ENCODE measurements at regions not wholly inside any gene's neighbourhood (a gene's known extent, or its start where the extent isn't known, plus 50 kb on each side); places are given as distances from the start of the nearest gene placed in this dataset.

DNA sequence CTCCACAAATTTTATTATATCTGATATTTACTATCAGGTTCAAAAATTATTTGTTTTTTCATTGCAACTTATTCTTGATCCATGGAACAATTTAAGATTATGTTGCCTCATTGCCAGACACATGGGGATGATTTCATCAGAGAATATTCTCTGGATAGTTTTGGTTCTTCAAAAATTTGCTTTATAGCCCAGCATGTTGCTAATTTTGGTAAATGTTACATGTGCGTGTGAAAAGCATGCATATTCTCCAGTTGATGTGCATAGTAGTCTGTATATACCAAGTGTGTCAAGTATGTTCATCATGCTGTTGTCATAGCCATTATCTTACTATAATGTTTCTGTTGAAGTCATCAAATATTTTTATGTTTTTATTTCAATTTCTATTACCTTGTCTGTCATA lies 122.3 kb downstream of the RFC3 start:
- H3K27ac ChIP-seq (ENCODE audit: low read depth, low read length): no peak overlapping the region
- H3K4me1 ChIP-seq (ENCODE audit: control insufficient read depth, insufficient read depth, low read length): no peaks in the 10 kb centered on the region
- no peaks in the 10 kb centered on the region for H3K27me3 ChIP-seq (ENCODE audit: control insufficient read depth, insufficient read depth, low read length)
- WGBS (ENCODE audit: insufficient coverage): no CpG with 5 or more reads among the region's 1 CpG
- no peaks in the 10 kb centered on the region for H3K36me3 ChIP-seq (ENCODE audit: control insufficient read depth, insufficient read depth, low read length)
- H3K9me3 ChIP-seq (ENCODE audit: control insufficient read depth, insufficient read depth, low read length): no peaks in the 10 kb centered on the region
- DNase-seq (ENCODE audit: low read depth in 4 of 6, low spot score in 6 of 6): no peak
- no peak overlapping the region for H3K4me3 ChIP-seq (ENCODE audit: low read depth, low read length)

DNA sequence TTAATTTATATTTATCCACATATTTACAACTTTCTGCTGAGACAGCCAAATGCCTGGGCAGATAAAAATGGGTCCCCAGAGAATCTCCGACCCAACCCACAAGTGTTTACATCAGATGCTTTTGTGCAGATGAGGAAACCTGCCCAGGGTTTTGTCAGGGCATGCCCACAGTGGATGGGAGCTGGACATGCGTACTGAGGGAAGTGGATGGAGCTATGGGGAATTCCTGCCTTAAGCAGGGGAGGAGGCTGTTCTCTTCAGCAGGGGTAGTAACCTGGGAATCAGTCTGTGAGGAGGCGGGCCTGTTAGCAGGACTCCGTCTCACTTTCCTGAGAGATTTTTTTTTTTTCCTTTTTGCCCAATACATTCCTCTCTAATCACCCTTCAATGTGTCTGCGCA lies 122.9 kb downstream of the RFC3 start:
- no peak overlapping the region for H3K4me3 ChIP-seq (ENCODE audit: low read depth, low read length)
- H3K4me1 ChIP-seq (ENCODE audit: control insufficient read depth, insufficient read depth, low read length): no peaks in the 10 kb centered on the region
- no peaks in the 10 kb centered on the region for H3K27me3 ChIP-seq (ENCODE audit: control insufficient read depth, insufficient read depth, low read length)
- no peak overlapping the region for H3K27ac ChIP-seq (ENCODE audit: low read depth, low read length)
- no peaks in the 10 kb centered on the region for H3K9me3 ChIP-seq (ENCODE audit: control insufficient read depth, insufficient read depth, low read length)
- WGBS (ENCODE audit: insufficient coverage): 92% methylated on average over 2 of the region's 5 CpGs
- DNase-seq (ENCODE audit: low read depth in 4 of 6, low spot score in 6 of 6): no peak
- no peaks in the 10 kb centered on the region for H3K36me3 ChIP-seq (ENCODE audit: control insufficient read depth, insufficient read depth, low read length)

DNA sequence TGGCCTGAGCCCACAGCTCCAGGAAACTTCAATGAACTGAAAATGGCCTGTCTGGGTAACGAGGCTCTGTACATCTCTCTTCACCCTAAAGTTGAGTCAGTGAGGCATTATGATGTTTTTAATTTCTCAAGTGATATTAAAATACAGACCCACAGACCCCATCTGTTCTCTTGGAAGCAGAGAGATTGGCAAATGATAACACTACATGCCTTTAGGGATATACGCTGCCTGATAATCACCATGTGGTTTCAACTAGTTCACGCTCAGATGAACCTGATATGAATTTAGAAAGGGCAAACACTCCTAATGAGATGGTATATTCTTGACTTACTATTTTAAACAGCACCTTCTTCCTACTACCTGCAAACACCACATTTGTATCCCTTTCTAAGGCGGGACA lies 127.5 kb downstream of the RFC3 start:
- H3K4me1 ChIP-seq (ENCODE audit: control insufficient read depth, insufficient read depth, low read length): no peaks in the 10 kb centered on the region
- H3K27ac ChIP-seq (ENCODE audit: low read depth, low read length): no peak overlapping the region
- no peaks in the 10 kb centered on the region for H3K9me3 ChIP-seq (ENCODE audit: control insufficient read depth, insufficient read depth, low read length)
- no peaks in the 10 kb centered on the region for H3K36me3 ChIP-seq (ENCODE audit: control insufficient read depth, insufficient read depth, low read length)
- no peak for DNase-seq (ENCODE audit: low read depth in 4 of 6, low spot score in 6 of 6)
- H3K4me3 ChIP-seq (ENCODE audit: low read depth, low read length): no peak overlapping the region
- no peaks in the 10 kb centered on the region for H3K27me3 ChIP-seq (ENCODE audit: control insufficient read depth, insufficient read depth, low read length)
- WGBS (ENCODE audit: insufficient coverage): no CpG with 5 or more reads among the region's 4 CpGs

DNA sequence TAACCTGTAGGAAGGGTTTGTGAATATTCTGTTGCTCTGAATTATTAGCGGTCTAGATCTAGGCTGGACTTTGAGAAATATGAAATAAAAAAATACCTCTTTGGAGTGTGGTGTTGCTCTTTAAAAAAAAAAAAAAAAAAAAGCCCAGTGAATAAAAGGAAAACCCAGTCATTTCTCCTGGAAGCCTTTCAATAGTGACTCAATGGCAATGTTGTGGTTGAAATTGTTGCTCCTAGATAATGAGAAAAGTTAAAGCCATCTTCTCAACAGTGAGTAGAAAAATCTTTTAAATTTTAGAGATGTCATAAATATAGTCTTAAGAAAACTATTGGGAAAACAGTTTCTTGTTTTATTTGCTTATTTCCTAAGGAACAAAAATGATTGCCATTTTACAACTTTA lies 135.3 kb downstream of the RFC3 start:
- Histone ChIP-seq H3K27me3 (ENCODE audit: control insufficient read depth, insufficient read depth, low read length) (no peaks in the 10 kb centered on the region), H3K4me3 (ENCODE audit: low read depth, low read length) (no peak overlapping the region), H3K9me3 (ENCODE audit: control insufficient read depth, insufficient read depth, low read length) (no peaks in the 10 kb centered on the region), H3K36me3 (ENCODE audit: control insufficient read depth, insufficient read depth, low read length) (no peaks in the 10 kb centered on the region), H3K27ac (ENCODE audit: low read depth, low read length) (no peak overlapping the region), H3K4me1 (ENCODE audit: control insufficient read depth, insufficient read depth, low read length) (no peaks in the 10 kb centered on the region)
- DNase-seq (ENCODE audit: low read depth in 4 of 6, low spot score in 6 of 6): no peak
- WGBS (ENCODE audit: insufficient coverage): no CpG with 5 or more reads among the region's 1 CpG

DNA sequence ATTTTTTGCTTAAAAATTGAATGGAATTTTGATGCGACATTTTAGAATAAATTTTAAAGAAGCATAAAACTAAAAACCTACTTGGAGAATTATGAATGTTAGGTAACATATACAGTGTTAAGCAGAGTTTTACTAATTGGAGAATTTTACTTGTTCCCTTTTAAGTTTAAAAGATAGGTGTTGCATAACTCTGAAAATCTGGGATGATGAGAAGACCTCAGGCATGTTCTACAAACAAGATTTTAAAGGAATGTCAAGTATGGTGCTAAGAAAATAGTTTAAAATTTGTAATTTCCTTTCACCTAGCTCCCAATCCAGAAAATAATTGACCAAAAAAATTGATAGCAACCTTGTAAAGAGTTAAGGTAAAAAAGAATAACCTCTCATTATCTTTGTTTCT lies 135.8 kb downstream of the RFC3 start:
- WGBS (ENCODE audit: insufficient coverage): no CpG with 5 or more reads among the region's 1 CpG
- no peaks in the 10 kb centered on the region for H3K27me3 ChIP-seq (ENCODE audit: control insufficient read depth, insufficient read depth, low read length)
- H3K36me3 ChIP-seq (ENCODE audit: control insufficient read depth, insufficient read depth, low read length): no peaks in the 10 kb centered on the region
- no peak overlapping the region for H3K4me3 ChIP-seq (ENCODE audit: low read depth, low read length)
- H3K9me3 ChIP-seq (ENCODE audit: control insufficient read depth, insufficient read depth, low read length): no peaks in the 10 kb centered on the region
- H3K4me1 ChIP-seq (ENCODE audit: control insufficient read depth, insufficient read depth, low read length): no peaks in the 10 kb centered on the region
- DNase-seq (ENCODE audit: low read depth in 4 of 6, low spot score in 6 of 6): no peak
- H3K27ac ChIP-seq (ENCODE audit: low read depth, low read length): no peak overlapping the region

DNA sequence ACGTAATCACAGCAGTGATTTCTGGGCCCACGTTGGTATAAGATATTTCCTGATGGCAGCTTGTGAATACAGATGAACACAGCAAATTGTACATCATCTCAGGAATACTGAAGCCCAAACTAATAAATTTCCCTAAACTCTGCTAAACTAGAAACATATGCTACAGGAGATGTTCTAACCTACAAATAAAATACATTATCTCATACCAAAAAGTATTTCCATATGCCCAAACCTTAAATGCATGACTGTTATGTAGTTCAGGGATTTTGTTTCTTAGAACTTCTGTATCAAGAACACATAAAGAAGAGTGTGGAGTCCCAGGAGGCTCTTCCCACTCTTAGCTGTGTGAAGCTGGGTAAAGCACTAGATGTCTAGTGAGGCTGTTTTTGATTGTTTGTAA lies 138.4 kb downstream of the RFC3 start:
- Histone ChIP-seq H3K4me1 (ENCODE audit: control insufficient read depth, insufficient read depth, low read length) (no peaks in the 10 kb centered on the region), H3K9me3 (ENCODE audit: control insufficient read depth, insufficient read depth, low read length) (no peaks in the 10 kb centered on the region), H3K27ac (ENCODE audit: low read depth, low read length) (no peak overlapping the region), H3K27me3 (ENCODE audit: control insufficient read depth, insufficient read depth, low read length) (no peaks in the 10 kb centered on the region), H3K36me3 (ENCODE audit: control insufficient read depth, insufficient read depth, low read length) (no peaks in the 10 kb centered on the region), H3K4me3 (ENCODE audit: low read depth, low read length) (no peak overlapping the region)
- DNase-seq (ENCODE audit: low read depth in 4 of 6, low spot score in 6 of 6): no peak
- WGBS (ENCODE audit: insufficient coverage): 38% methylated on average over 1 of the region's 2 CpGs

DNA sequence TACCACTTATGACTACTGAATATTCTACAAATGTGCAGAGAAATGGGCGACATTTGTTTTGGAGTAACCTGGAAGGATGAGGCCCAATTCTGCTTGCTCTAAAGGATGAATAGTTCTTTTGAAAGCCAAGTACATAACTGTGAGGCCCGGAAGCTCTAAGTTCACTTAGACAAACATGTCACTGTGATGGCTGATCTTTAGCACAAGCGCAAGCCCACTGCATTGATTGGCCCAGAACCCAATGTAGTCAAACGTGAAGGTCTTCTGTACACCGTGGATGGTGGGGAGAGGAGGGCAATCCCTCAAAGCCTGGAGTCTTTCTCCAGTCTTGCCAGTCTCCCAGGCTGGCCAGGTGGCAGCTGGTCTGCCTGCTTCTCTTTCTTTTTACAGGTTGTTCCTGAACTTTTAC lies 139.6 kb downstream of the RFC3 start:
- Histone ChIP-seq H3K36me3 (ENCODE audit: control insufficient read depth, insufficient read depth, low read length) (no peaks in the 10 kb centered on the region), H3K4me1 (ENCODE audit: control insufficient read depth, insufficient read depth, low read length) (no peaks in the 10 kb centered on the region), H3K27ac (ENCODE audit: low read depth, low read length) (no peak overlapping the region), H3K9me3 (ENCODE audit: control insufficient read depth, insufficient read depth, low read length) (no peaks in the 10 kb centered on the region), H3K27me3 (ENCODE audit: control insufficient read depth, insufficient read depth, low read length) (no peaks in the 10 kb centered on the region), H3K4me3 (ENCODE audit: low read depth, low read length) (no peak overlapping the region)
- DNase-seq (ENCODE audit: low read depth in 4 of 6, low spot score in 6 of 6): no peak
- 92% methylated on average over 5 of the region's 5 CpGs for WGBS (ENCODE audit: insufficient coverage)

DNA sequence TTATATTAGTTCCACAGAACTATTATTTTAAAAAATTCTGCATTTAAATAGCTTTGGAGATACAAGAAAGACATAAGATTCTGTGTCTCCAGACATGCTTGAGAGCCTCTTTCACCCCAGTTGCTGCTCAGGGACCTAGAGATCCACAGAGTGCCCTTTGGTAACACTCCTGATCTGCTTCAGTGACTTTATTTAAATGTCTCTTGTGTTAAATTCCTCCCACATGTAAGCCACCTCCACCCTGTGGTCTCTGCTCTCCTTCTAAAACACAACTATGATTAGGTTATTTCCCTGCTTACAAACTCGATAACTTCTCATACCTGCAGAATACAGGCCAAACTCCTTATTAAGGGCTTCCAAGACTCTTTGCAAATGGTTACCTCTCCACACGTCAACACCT lies 141.0 kb downstream of the RFC3 start:
- no peaks in the 10 kb centered on the region for H3K9me3 ChIP-seq (ENCODE audit: control insufficient read depth, insufficient read depth, low read length)
- H3K36me3 ChIP-seq (ENCODE audit: control insufficient read depth, insufficient read depth, low read length): no peaks in the 10 kb centered on the region
- WGBS (ENCODE audit: insufficient coverage): 100% methylated on average over 2 of the region's 2 CpGs
- no peak overlapping the region for H3K4me3 ChIP-seq (ENCODE audit: low read depth, low read length)
- DNase-seq (ENCODE audit: low read depth in 4 of 6, low spot score in 6 of 6): no peak
- no peak overlapping the region for H3K27ac ChIP-seq (ENCODE audit: low read depth, low read length)
- no peaks in the 10 kb centered on the region for H3K27me3 ChIP-seq (ENCODE audit: control insufficient read depth, insufficient read depth, low read length)
- no peaks in the 10 kb centered on the region for H3K4me1 ChIP-seq (ENCODE audit: control insufficient read depth, insufficient read depth, low read length)

DNA sequence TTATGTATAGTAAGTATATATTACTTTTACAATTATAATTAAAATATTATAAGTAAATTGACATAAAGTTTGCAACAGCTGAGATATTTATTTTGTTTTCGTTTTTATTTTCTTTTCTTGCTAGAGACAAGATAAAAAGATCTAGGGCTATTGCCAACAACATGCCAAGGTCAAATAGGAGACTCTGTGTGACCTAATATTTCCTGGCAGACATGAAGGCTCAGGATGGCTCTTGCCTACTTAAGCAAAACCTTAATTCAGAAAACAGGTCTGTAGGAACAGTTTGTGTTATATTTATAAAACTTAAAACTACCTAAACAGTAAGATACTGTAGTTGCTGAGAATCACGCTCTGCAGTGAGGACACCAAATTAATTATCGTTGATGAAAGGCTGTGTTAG lies 145.2 kb downstream of the RFC3 start:
- Histone ChIP-seq H3K36me3 (ENCODE audit: control insufficient read depth, insufficient read depth, low read length) (no peaks in the 10 kb centered on the region), H3K27me3 (ENCODE audit: control insufficient read depth, insufficient read depth, low read length) (no peaks in the 10 kb centered on the region), H3K27ac (ENCODE audit: low read depth, low read length) (no peak overlapping the region), H3K4me1 (ENCODE audit: control insufficient read depth, insufficient read depth, low read length) (no peaks in the 10 kb centered on the region), H3K9me3 (ENCODE audit: control insufficient read depth, insufficient read depth, low read length) (no peaks in the 10 kb centered on the region), H3K4me3 (ENCODE audit: low read depth, low read length) (no peak overlapping the region)
- no peak for DNase-seq (ENCODE audit: low read depth in 4 of 6, low spot score in 6 of 6)
- WGBS (ENCODE audit: insufficient coverage): no CpG with 5 or more reads among the region's 3 CpGs

DNA sequence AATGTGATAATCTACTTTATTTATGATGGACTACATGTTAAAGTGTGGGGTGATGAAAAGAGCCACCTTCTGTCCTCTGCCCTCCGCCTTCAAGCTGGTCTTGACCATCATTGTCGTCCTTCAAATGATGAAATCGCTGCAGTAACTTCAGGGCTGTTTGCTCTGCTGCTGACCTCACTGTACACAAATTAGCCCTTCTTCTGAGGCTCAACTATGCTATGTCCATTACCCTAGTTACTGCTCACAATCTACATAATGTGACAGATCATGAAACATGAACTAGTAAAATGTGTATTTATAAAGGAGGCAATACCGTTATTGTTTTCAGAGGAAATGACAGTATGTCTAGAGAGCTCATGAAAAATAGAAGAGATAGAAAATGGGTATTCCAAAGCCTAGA lies 145.9 kb downstream of the RFC3 start:
- no CpG with 5 or more reads among the region's 4 CpGs for WGBS (ENCODE audit: insufficient coverage)

More for the DNA sequence above, 145.9 kb downstream of the RFC3 start:
- Histone ChIP-seq H3K36me3 (ENCODE audit: control insufficient read depth, insufficient read depth, low read length) (no peaks in the 10 kb centered on the region), H3K4me1 (ENCODE audit: control insufficient read depth, insufficient read depth, low read length) (no peaks in the 10 kb centered on the region), H3K27me3 (ENCODE audit: control insufficient read depth, insufficient read depth, low read length) (no peaks in the 10 kb centered on the region), H3K9me3 (ENCODE audit: control insufficient read depth, insufficient read depth, low read length) (no peaks in the 10 kb centered on the region), H3K4me3 (ENCODE audit: low read depth, low read length) (no peak overlapping the region), H3K27ac (ENCODE audit: low read depth, low read length) (no peak overlapping the region)
- no peak for DNase-seq (ENCODE audit: low read depth in 4 of 6, low spot score in 6 of 6)

Measured in spinal cord (tissue), 9 donors.